HepG2 (cell line): ENCODE measurements at regions not wholly inside any gene's neighbourhood (a gene's known extent, or its start where the extent isn't known, plus 50 kb on each side); places are given as distances from the start of the nearest gene placed in this dataset.

Experiments used
- ATAC-seq: fragments of 200-7000 bp; cut with Tn5 transposase; 3 replicates; pipeline ENCODE4 v1.9.1; 2020; ENCODE audit warnings: mild to moderate bottlenecking, moderate library complexity
- BruUV-seq: library from RNA; stranded (reverse); fragments of 400-500 nt; replicated peaks from 2 replicates; lab custom pipeline; 2021; lab: Mats Ljungman, UMichigan
- CTCF ChIA-PET: fragments of 300-600 bp; formaldehyde crosslinking; extraction: SDS; loops from one replicate; lab custom pipeline; 2021; ENCODE audit warnings: low total read pairs, inconsistent platforms, low intra/inter-chr PET ratio; lab: Yijun Ruan, JAX
- POLR2A ChIA-PET: fragments of 350-600 bp; sonication (Branson Sonifier 250); formaldehyde crosslinking; loops from one replicate; lab custom pipeline; 2020; ENCODE audit warnings: antibody characterized with exemption, inconsistent platforms; lab: Yijun Ruan, JAX
- DNase-seq: peaks from one replicate; pipeline ENCODE4 v3.0.0-alpha.2; 2015; ENCODE audit warnings: low spot score
- FAIRE-seq: peaks from 3 replicates; lab custom pipeline; 2011; peaks lifted over from hg19 to GRCh38; lab: Jason Lieb, UNC
- H2AFZ ChIP-seq: one replicate; pipeline ENCODE4 v1.6.1; 2011; ENCODE audit warnings: low read length, inconsistent platforms
- H3K27ac ChIP-seq: fragments of 300-600 bp; 3 replicates; pipeline ENCODE4 v1.8.0; 2011; ENCODE audit warnings: mixed run types, mild to moderate bottlenecking, mixed read lengths, low read length, inconsistent platforms; ENCODE audit not compliant: insufficient read depth; ENCODE audit errors: extremely low read length
- H3K27me3 ChIP-seq, 2 experiments: fragments of 200-600 bp in 1 of 2; 2 replicates in 1 of 2; 3 replicates in 1 of 2; pipeline versions ENCODE4 v1.6.0 to v1.8.0; 2011; ENCODE audit warnings: low read length in 2 of 2, mild to moderate bottlenecking in 2 of 2, moderate library complexity in 2 of 2, inconsistent platforms in 1 of 2; ENCODE audit not compliant: insufficient read depth in 2 of 2, control insufficient read depth in 1 of 2
- H3K36me3 ChIP-seq, 2 experiments: fragments of 200-600 bp in 1 of 2; replicated peaks in 1 of 2; 2 replicates in 1 of 2; 3 replicates in 1 of 2; pipeline versions ENCODE4 v1.5.1 to v1.8.0; 2011; ENCODE audit warnings: low read length in 2 of 2, inconsistent platforms in 1 of 2; ENCODE audit not compliant: insufficient read depth in 2 of 2, control insufficient read depth in 1 of 2
- H3K4me1 ChIP-seq: 2 replicates; pipeline ENCODE4 v1.5.1; 2012; ENCODE audit warnings: low read length, inconsistent platforms; ENCODE audit not compliant: insufficient read depth
- H3K4me2 ChIP-seq: 2 replicates; pipeline ENCODE4 v1.6.0; 2011; ENCODE audit warnings: low read depth, low read length, inconsistent platforms
- H3K4me3 ChIP-seq, 3 experiments: fragments of 200-600 bp in 1 of 3; sonication (generic), shearing (Covaris generic) in 1 of 3; replicated peaks in 1 of 3; 2 replicates each; pipeline ENCODE4 v1.5.1; 2011 to 2016; ENCODE audit warnings: low read length in 3 of 3, inconsistent platforms in 2 of 3, low read depth in 2 of 3, mild to moderate bottlenecking in 2 of 3, control low read depth in 1 of 3, mixed read lengths in 1 of 3; ENCODE audit not compliant: insufficient read depth in 1 of 3
- H3K79me2 ChIP-seq: one replicate; pipeline ENCODE4 v1.6.1; 2011; ENCODE audit warnings: low read length, inconsistent platforms; ENCODE audit not compliant: insufficient read depth
- H3K9ac ChIP-seq: 2 replicates; pipeline ENCODE4 v1.6.0; 2011; ENCODE audit warnings: mild to moderate bottlenecking, low read depth, low read length, inconsistent platforms; ENCODE audit not compliant: insufficient read depth
- H3K9me3 ChIP-seq: 2 replicates; pipeline ENCODE4 v1.5.1; 2012; ENCODE audit warnings: mild to moderate bottlenecking, low read length
- H4K20me1 ChIP-seq: 2 replicates; pipeline ENCODE4 v1.6.0; 2011; ENCODE audit warnings: inconsistent platforms, mild to moderate bottlenecking, low read length, moderate library complexity; ENCODE audit not compliant: insufficient read depth
- CBX2 ChIP-seq, 2 experiments: fragments of 200-600 bp in 1 of 2; sonication (generic); formaldehyde crosslinking in 1 of 2; IDR thresholded peaks; 2 replicates each; pipeline versions ENCODE4 v1.7.0 to v1.8.1; 2018 to 2022; ENCODE audit warnings: low read depth in 2 of 2, low read length in 1 of 2, mild to moderate bottlenecking in 1 of 2, missing genetic modification reagents in 1 of 2
- CEBPB ChIP-seq: IDR thresholded peaks from 2 replicates; pipeline ENCODE4 v1.6.1; 2011; ENCODE audit warnings: low read depth, low read length, improper control_type of control experiment, borderline replicate concordance
- FUBP1 ChIP-seq: sonication (generic); formaldehyde crosslinking; IDR thresholded peaks from 2 replicates; pipeline ENCODE4 v1.5.1; 2020; ENCODE audit warnings: missing genetic modification reagents, mild to moderate bottlenecking, borderline replicate concordance
- HMGA1 ChIP-seq: sonication (generic); formaldehyde crosslinking; conservative IDR thresholded peaks from 2 replicates; pipeline ENCODE4 v1.4.0; 2020; ENCODE audit warnings: missing genetic modification reagents
- HOXA5 ChIP-seq: sonication (generic); formaldehyde crosslinking; IDR thresholded peaks from 2 replicates; pipeline ENCODE4 v1.4.0; 2020; ENCODE audit warnings: missing genetic modification reagents
- MEIS2 ChIP-seq: sonication (generic); formaldehyde crosslinking; IDR thresholded peaks from 2 replicates; pipeline ENCODE4 v1.9.0; 2021; ENCODE audit warnings: mild to moderate bottlenecking, missing genetic modification reagents
- PAWR ChIP-seq: sonication (generic); formaldehyde crosslinking; IDR thresholded peaks from 2 replicates; pipeline ENCODE4 v1.4.0; 2020; ENCODE audit warnings: missing genetic modification reagents, mild to moderate bottlenecking, borderline replicate concordance
- SATB2 ChIP-seq: sonication (generic); formaldehyde crosslinking; IDR thresholded peaks from 2 replicates; pipeline ENCODE4 v1.5.0; 2020; ENCODE audit warnings: missing genetic modification reagents
- SRSF1 ChIP-seq: fragments of 200-400 bp; formaldehyde crosslinking; optimal IDR thresholded peaks from 2 replicates; pipeline ENCODE3; 2017; ENCODE audit warnings: mild to moderate bottlenecking, low read depth, low read length, moderate library complexity
- ZMAT3 ChIP-seq: sonication (generic); formaldehyde crosslinking; conservative IDR thresholded peaks from 2 replicates; pipeline ENCODE4 v1.7.0; 2021; ENCODE audit warnings: missing genetic modification reagents
- ZNF205 ChIP-seq: IDR thresholded peaks from 2 replicates; pipeline ENCODE4 v1.6.1; 2018; ENCODE audit warnings: missing biosample characterization, missing genetic modification reagents
- ZNF207 ChIP-seq: fragments of 450-650 bp; IDR thresholded peaks from 2 replicates; pipeline ENCODE4 v1.6.1; 2016; ENCODE audit warnings: antibody characterized with exemption, borderline replicate concordance
- ZNF253 ChIP-seq: sonication (generic); formaldehyde crosslinking; IDR thresholded peaks from 2 replicates; pipeline ENCODE4 v1.8.0; 2022; ENCODE audit warnings: mild to moderate bottlenecking, missing genetic modification reagents, borderline replicate concordance
- ZNF652 ChIP-seq: IDR thresholded peaks from 2 replicates; pipeline ENCODE4 v1.6.1; 2016; ENCODE audit warnings: low read depth, borderline replicate concordance
- ZNF724P ChIP-seq: sonication (generic); formaldehyde crosslinking; IDR thresholded peaks from 2 replicates; pipeline ENCODE4 v1.8.0; 2022; ENCODE audit warnings: missing genetic modification reagents, borderline replicate concordance
- WGBS: methylation state at CpG from one replicate; pipeline ENCODE4 v1.1.6; 2017; ENCODE audit warnings: low lambda C conversion rate; 5-methylcytosine and 5-hydroxymethylcytosine counted together
- in situ Hi-C: cut with HindIII; loops from 2 replicates; pipeline ENCODE4 v1.10.0; 2017; ENCODE audit warnings: low pct_unique_long_range_greater_than_20kb; ENCODE audit not compliant: extremely low pct_ligation_motif_present
- intact Hi-C: fragments of 100-400 bp; cut with micrococcal nuclease; formaldehyde crosslinking; loops from one replicate; pipeline ENCODE4 v1.10.0; 2022; ENCODE audit not compliant: unreplicated experiment
- TF ChIP-seq, protein P1 (sequence below): sonication (generic); formaldehyde crosslinking; IDR thresholded peaks from 2 replicates; pipeline ENCODE4 v1.4.0; 2020; ENCODE audit warnings: missing genetic modification reagents

- Histone ChIP-seq H3K36me3 (no peaks in the 10 kb centered on the region), H3K4me2 (no peak overlapping the region), H3K79me2 (no peaks in the 10 kb centered on the region), H3K4me1 (0 out of 2 replicates have a peak, but pooled peaks cover 8% of the 10 kb centered on the region), H4K20me1 (no peaks in the 10 kb centered on the region), H3K9ac (no peak overlapping the region), H2AFZ (no peak overlapping the region), H3K27ac (no peak overlapping the region), H3K9me3 (no peaks in the 10 kb centered on the region), H3K27me3 (peaks cover 0 to 4% of the 10 kb centered on the region in 2 experiments; a peak in 3 of 5 replicates), H3K4me3 (no peak overlapping the region)
- BruUV-seq = no TSS peak
- DNase-seq (no peak), FAIRE-seq (no peak), ATAC-seq (no peak)
- in situ Hi-C loops (no loop called here), intact Hi-C loops (no loop called here)
- TF ChIP-seq HMGA1 (CRISPR knock-in tag) (no peak), SATB2 (CRISPR knock-in tag) (no peak), ZMAT3 (no peak), CBX2 (IDR thresholded peaks at IDR 0.05; ENCODE audit: low read depth, low read length) (no peak), CBX2 (CRISPR knock-in tag; IDR thresholded peaks at IDR 0.05; ENCODE audit: low read depth) (no peak), ZNF207 (no peak), MEIS2 (CRISPR knock-in tag) (no peak), FUBP1 (CRISPR knock-in tag) (no peak), ZNF724P (CRISPR knock-in tag) (no peak), CEBPB (no peak), SRSF1 (no peak), PAWR (CRISPR knock-in tag) (no peak), ZNF205 (CRISPR knock-in tag) (no peak), ZNF652 (CRISPR knock-in tag) (no peak), HOXA5 (no peak), ZNF253 (no peak)
- TF ChIP-seq, protein P1, sequence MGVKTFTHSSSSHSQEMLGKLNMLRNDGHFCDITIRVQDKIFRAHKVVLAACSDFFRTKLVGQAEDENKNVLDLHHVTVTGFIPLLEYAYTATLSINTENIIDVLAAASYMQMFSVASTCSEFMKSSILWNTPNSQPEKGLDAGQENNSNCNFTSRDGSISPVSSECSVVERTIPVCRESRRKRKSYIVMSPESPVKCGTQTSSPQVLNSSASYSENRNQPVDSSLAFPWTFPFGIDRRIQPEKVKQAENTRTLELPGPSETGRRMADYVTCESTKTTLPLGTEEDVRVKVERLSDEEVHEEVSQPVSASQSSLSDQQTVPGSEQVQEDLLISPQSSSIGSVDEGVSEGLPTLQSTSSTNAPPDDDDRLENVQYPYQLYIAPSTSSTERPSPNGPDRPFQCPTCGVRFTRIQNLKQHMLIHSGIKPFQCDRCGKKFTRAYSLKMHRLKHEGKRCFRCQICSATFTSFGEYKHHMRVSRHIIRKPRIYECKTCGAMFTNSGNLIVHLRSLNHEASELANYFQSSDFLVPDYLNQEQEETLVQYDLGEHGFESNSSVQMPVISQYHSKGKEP = no peak
- ChIA-PET CTCF (no interaction called here), POLR2A (no interaction called here)
- 0% methylated on average over 1 of the region's 1 CpG for WGBS
Observed at GRCh38 chr21:33998402-33998801, 75.0 kb upstream of the MRPS6 start.
